GM20431 (cell line): ENCODE measurements at regions not wholly inside any gene's neighbourhood (a gene's known extent, or its start where the extent isn't known, plus 50 kb on each side); places are given as distances from the start of the nearest gene placed in this dataset.
"Not testable (repeated sequence)": the region's sequence is repeated elsewhere in the genome, so short reads cannot be mapped to it uniquely, and the experiment has no call there.

Source experiments
- in situ Hi-C: fragments of 300-500 bp; cut with MseI, MboI; formaldehyde crosslinking; loops from one replicate; pipeline ENCODE4 v1.15.0; 2020; ENCODE audit warnings: low sequenced_read_pairs; ENCODE audit not compliant: unreplicated experiment

- in situ Hi-C loops = not testable (repeated sequence)
Observed at GRCh38 chr18:10256276-10256675, 198.2 kb upstream of the APCDD1 start.

GRCh38 chr18:10258836-10259474 lies 195.5 kb upstream of the APCDD1 start:
- in situ Hi-C loops = no loop called here

- in situ Hi-C loops = no loop called here
Observed at GRCh38 chr18:10259901-10260300, 194.5 kb upstream of the APCDD1 start.

GRCh38 chr18:10261344-10262276 lies 192.8 kb upstream of the APCDD1 start:
- in situ Hi-C loops = no loop called here

- in situ Hi-C loops = no loop called here
Observed at GRCh38 chr18:10262566-10262965, 191.9 kb upstream of the APCDD1 start.

GRCh38 chr18:10264260-10264659 lies 190.2 kb upstream of the APCDD1 start:
- in situ Hi-C loops = no loop called here

- in situ Hi-C loops = no loop called here
Observed at GRCh38 chr18:10265560-10266333, 188.7 kb upstream of the APCDD1 start.

GRCh38 chr18:10266334-10266590 lies 188.2 kb upstream of the APCDD1 start:
- in situ Hi-C loops = no loop called here

GRCh38 chr18:10269261-10269660 lies 185.2 kb upstream of the APCDD1 start:
- in situ Hi-C loops = no loop called here

- in situ Hi-C loops = no loop called here
Observed at GRCh38 chr18:10270151-10270571, 184.3 kb upstream of the APCDD1 start.

- in situ Hi-C loops = no loop called here
Observed at GRCh38 chr18:10271481-10271880, 183.0 kb upstream of the APCDD1 start.

- in situ Hi-C loops = no loop called here
Observed at GRCh38 chr18:10274301-10274700, 180.1 kb upstream of the APCDD1 start.

- in situ Hi-C loops = no loop called here
Observed at GRCh38 chr18:10275486-10275885, 178.9 kb upstream of the APCDD1 start.

GRCh38 chr18:10278265-10278664 lies 176.2 kb upstream of the APCDD1 start:
- in situ Hi-C loops = no loop called here

GRCh38 chr18:10279471-10279870 lies 175.0 kb upstream of the APCDD1 start:
- in situ Hi-C loops = no loop called here

GRCh38 chr18:10279905-10280644 lies 174.4 kb upstream of the APCDD1 start:
- in situ Hi-C loops = no loop called here

GRCh38 chr18:10284540-10285282 lies 169.7 kb upstream of the APCDD1 start:
- in situ Hi-C loops = no loop called here

- in situ Hi-C loops = no loop called here
Observed at GRCh38 chr18:10285283-10285640, 169.2 kb upstream of the APCDD1 start.

- in situ Hi-C loops = no loop called here
Observed at GRCh38 chr18:10286580-10287150, 167.8 kb upstream of the APCDD1 start.
